NOMO-1 treated with dmso at 0.1 percent for 144 hours (cell line): ENCODE measurements at regions not wholly inside any gene's neighbourhood (a gene's known extent, or its start where the extent isn't known, plus 50 kb on each side); places are given as distances from the start of the nearest gene placed in this dataset.

ENCODE experiments used
- DNase-seq: peaks from one replicate; lab custom pipeline; 2025; ENCODE audit not compliant: unreplicated experiment; lab: John Stamatoyannopoulos, UW

GRCh38 chr3:27861046-27862036 lies 139.2 kb upstream of the EOMES start:
- no peak for DNase-seq

- no peak for DNase-seq
Observed at GRCh38 chr3:27865731-27866130, 143.6 kb upstream of the EOMES start.

- no peak for DNase-seq
Observed at GRCh38 chr3:27869152-27869551, 147.0 kb upstream of the EOMES start.

GRCh38 chr3:27877061-27878013 lies 155.2 kb upstream of the EOMES start:
- DNase-seq: no peak

- DNase-seq: no peak
Observed at GRCh38 chr3:27878014-27878383, 155.9 kb upstream of the EOMES start.

- DNase-seq: no peak
Observed at GRCh38 chr3:27880969-27881892, 159.1 kb upstream of the EOMES start.

- DNase-seq: no peak
Observed at GRCh38 chr3:27883266-27883665, 161.1 kb upstream of the EOMES start.

- DNase-seq: no peak
Observed at GRCh38 chr3:27885641-27886040, 163.5 kb upstream of the EOMES start.

GRCh38 chr3:27888562-27888961 lies 166.4 kb upstream of the EOMES start:
- no peak for DNase-seq

GRCh38 chr3:27889745-27890144 lies 167.6 kb upstream of the EOMES start:
- no peak for DNase-seq

GRCh38 chr3:27900316-27900715 lies 178.2 kb upstream of the EOMES start:
- no peak for DNase-seq

- no peak for DNase-seq
Observed at GRCh38 chr3:27903446-27903845, 181.3 kb upstream of the EOMES start.

GRCh38 chr3:27905625-27906024 lies 183.5 kb upstream of the EOMES start:
- DNase-seq: no peak

- DNase-seq: no peak
Observed at GRCh38 chr3:27907148-27907547, 185.0 kb upstream of the EOMES start.

- DNase-seq: no peak
Observed at GRCh38 chr3:27907929-27908328, 185.8 kb upstream of the EOMES start.

- DNase-seq: no peak
Observed at GRCh38 chr3:27910456-27910855, 188.3 kb upstream of the EOMES start.

- DNase-seq: peak; percentile 51
Observed at GRCh38 chr3:27914199-27914598, 192.1 kb upstream of the EOMES start.

- no peak for DNase-seq
Observed at GRCh38 chr3:27923349-27924068, 201.4 kb upstream of the EOMES start.

GRCh38 chr3:27927882-27928281 lies 205.8 kb upstream of the EOMES start:
- DNase-seq: peak; percentile 54

- DNase-seq: no peak
Observed at GRCh38 chr3:27930052-27930602, 208.0 kb upstream of the EOMES start.
